Uterus (tissue), 3 donors: ENCODE measurements at regions not wholly inside any gene's neighbourhood (a gene's known extent, or its start where the extent isn't known, plus 50 kb on each side); places are given as distances from the start of the nearest gene placed in this dataset.
A peak's percentile ranks its signal among the peaks of the same experiment; 100 is the strongest.

Source experiments
- DNase-seq, 2 donors: peaks; one replicate each; pipeline ENCODE4 v3.0.0-alpha.2; 2019 to 2020
- H3K27ac ChIP-seq, 2 donors: fragments of 200-600 bp; sonication (generic); 1 replicate in 1 of 2; 2 replicates in 1 of 2; pipeline ENCODE4 v1.5.1; 2016 to 2018
- H3K27me3 ChIP-seq, 2 donors: fragments of 200-600 bp; sonication (generic); one replicate each; pipeline ENCODE4 v1.5.1; 2018 to 2019; ENCODE audit warnings: control low read depth in 1 of 2
- H3K36me3 ChIP-seq, 2 donors: fragments of 200-600 bp; sonication (generic); one replicate each; pipeline ENCODE4 v1.5.1; 2019; ENCODE audit warnings: control low read depth in 1 of 2
- H3K4me1 ChIP-seq, 2 donors: fragments of 200-600 bp; sonication (generic); one replicate each; pipeline ENCODE4 v1.5.1; 2018 to 2019; ENCODE audit warnings: control low read depth in 1 of 2
- H3K4me3 ChIP-seq, 2 donors: fragments of 200-600 bp; sonication (generic); 1 replicate in 1 of 2; 2 replicates in 1 of 2; pipeline ENCODE4 v1.5.1; 2018 to 2019; ENCODE audit warnings: mild to moderate bottlenecking in 1 of 2
- H3K9me3 ChIP-seq, 2 donors: fragments of 200-600 bp; sonication (generic); one replicate each; pipeline ENCODE4 v1.5.1; 2019; ENCODE audit warnings: control low read depth in 1 of 2
- CTCF ChIP-seq, 4 experiments: fragments of 200-600 bp in 2 of 4; fragments of 450-650 bp in 2 of 4; sonication (generic) in 2 of 4; IDR thresholded peaks; one replicate each; pipeline ENCODE4 v1.5.1; 2016 to 2019; ENCODE audit warnings: antibody characterized with exemption in 4 of 4, mild to moderate bottlenecking in 2 of 4, moderate library complexity in 1 of 4
- POLR2A ChIP-seq, 2 donors: fragments of 450-650 bp; IDR thresholded peaks; one replicate each; pipeline ENCODE4 v1.6.1; 2016; ENCODE audit warnings: antibody characterized with exemption in 2 of 2, mild to moderate bottlenecking in 1 of 2, moderate library complexity in 1 of 2
- intact Hi-C: fragments of 100-400 bp; cut with DNase I; formaldehyde crosslinking; loops from one replicate; pipeline ENCODE4 v1.15.1; 2023; ENCODE audit warnings: low total_unique reads
- donor health status: DM: yes; HTN: yes; CAD: no.

GRCh38 chr2:236875906-236876505 is 209.7 kb upstream of the COPS8 start:
- no peak overlapping the region for H3K27ac ChIP-seq
- no peaks in the 10 kb centered on the region for H3K9me3 ChIP-seq
- H3K36me3 ChIP-seq: no peaks in the 10 kb centered on the region
- H3K4me1 ChIP-seq: no peaks in the 10 kb centered on the region
- H3K4me3 ChIP-seq: no peak overlapping the region
- peak in 1 of 2 donors; percentile 24 for DNase-seq
- H3K27me3 ChIP-seq: no peaks in the 10 kb centered on the region
- intact Hi-C loops: no loop called here
- TF ChIP-seq POLR2A (IDR thresholded peaks at IDR 0.05) (no peak), CTCF (IDR thresholded peaks at IDR 0.05) (no peak)

GRCh38 chr2:236876642-236877041 is 209.0 kb upstream of the COPS8 start:
- no peak for DNase-seq
- H3K4me1 ChIP-seq: no peaks in the 10 kb centered on the region
- TF ChIP-seq CTCF (IDR thresholded peaks at IDR 0.05) (no peak), POLR2A (IDR thresholded peaks at IDR 0.05) (no peak)
- no peak overlapping the region for H3K4me3 ChIP-seq
- intact Hi-C loops: no loop called here
- H3K36me3 ChIP-seq: no peaks in the 10 kb centered on the region
- H3K9me3 ChIP-seq: no peaks in the 10 kb centered on the region
- no peak overlapping the region for H3K27ac ChIP-seq
- no peaks in the 10 kb centered on the region for H3K27me3 ChIP-seq

- intact Hi-C loops: no loop called here
- no peaks in the 10 kb centered on the region for H3K9me3 ChIP-seq
- no peak for DNase-seq
- no peaks in the 10 kb centered on the region for H3K36me3 ChIP-seq
- H3K4me1 ChIP-seq: no peaks in the 10 kb centered on the region
- TF ChIP-seq POLR2A (IDR thresholded peaks at IDR 0.05): no peak
- no peak for TF ChIP-seq CTCF (IDR thresholded peaks at IDR 0.05)
- H3K27ac ChIP-seq: no peak overlapping the region
- no peak overlapping the region for H3K4me3 ChIP-seq
- H3K27me3 ChIP-seq: no peaks in the 10 kb centered on the region
Observed at GRCh38 chr2:236877972-236878371, 207.7 kb upstream of the COPS8 start.

- intact Hi-C loops: no loop called here
- no peak for DNase-seq
- no peaks in the 10 kb centered on the region for H3K9me3 ChIP-seq
- H3K36me3 ChIP-seq: no peaks in the 10 kb centered on the region
- no peaks in the 10 kb centered on the region for H3K4me1 ChIP-seq
- no peak overlapping the region for H3K4me3 ChIP-seq
- no peak overlapping the region for H3K27ac ChIP-seq
- TF ChIP-seq CTCF (IDR thresholded peaks at IDR 0.05): no peak
- H3K27me3 ChIP-seq: no peaks in the 10 kb centered on the region
Observed at GRCh38 chr2:236879416-236879963, 206.2 kb upstream of the COPS8 start.

- intact Hi-C loops: no loop called here
- Histone ChIP-seq H3K27ac (no peak overlapping the region), H3K27me3 (no peaks in the 10 kb centered on the region), H3K9me3 (no peaks in the 10 kb centered on the region), H3K36me3 (no peaks in the 10 kb centered on the region), H3K4me1 (no peaks in the 10 kb centered on the region), H3K4me3 (no peak overlapping the region)
- no peak for DNase-seq
- TF ChIP-seq POLR2A (IDR thresholded peaks at IDR 0.05) (no peak), CTCF (IDR thresholded peaks at IDR 0.05) (no peak)
Observed at GRCh38 chr2:236882074-236882473, 203.6 kb upstream of the COPS8 start.
